ENCODE measurements at regions not wholly inside any gene's neighbourhood (a gene's known extent, or its start where the extent isn't known, plus 50 kb on each side); places are given as distances from the start of the nearest gene placed in this dataset.

- TF ChIP-seq EZH2phosphoT487 (IDR thresholded peaks at IDR 0.05; ENCODE audit: unreplicated experiment) (no peak), EZH2 (IDR thresholded peaks at IDR 0.05; ENCODE audit: low read depth, unreplicated experiment) (no peak)
Measured at GRCh38 chr12:93054021-93054420, 124.9 kb upstream of the EEA1 start (continued).

GRCh38 chr12:93055221-93055620, 126.1 kb upstream of the EEA1 start:
- ATAC-seq (no peak), DNase-seq (ENCODE audit: low spot score) (no peak)
- H3K4me1 ChIP-seq (ENCODE audit: insufficient read depth) = peaks cover 15% of the 10 kb centered on the region
- H2AFZ ChIP-seq = peak overlapping the region; percentile 73; the same call in 1 of the 2 replicates
- no peak overlapping the region for H3K4me3 ChIP-seq
- no peaks in the 10 kb centered on the region for H3F3A ChIP-seq (replicated peaks; ENCODE audit: low read depth)
- H4K20me1 ChIP-seq (replicated peaks; ENCODE audit: insufficient read depth) = no peaks in the 10 kb centered on the region
- peaks cover 2% of the 10 kb centered on the region for H3K27me3 Mint-ChIP-seq (ENCODE audit: insufficient read depth, low read depth, poor library complexity)
- H3K36me3 Mint-ChIP-seq (ENCODE audit: low read depth) = no peaks in the 10 kb centered on the region
- no peaks in the 10 kb centered on the region for H3K9me3 Mint-ChIP-seq
- no peak overlapping the region for H3K4me3 Mint-ChIP-seq
- H3K4me2 ChIP-seq = peak overlapping the region; percentile 53
- no peak overlapping the region for H3K27ac ChIP-seq (ENCODE audit: low read depth)
- H3K79me2 ChIP-seq (replicated peaks; ENCODE audit: insufficient read depth) = no peaks in the 10 kb centered on the region
- no peaks in the 10 kb centered on the region for H3K36me3 ChIP-seq (ENCODE audit: insufficient read depth)
- H3K9me2 ChIP-seq (ENCODE audit: insufficient read depth) = peaks cover 4% of the 10 kb centered on the region; the same call in 1 of the 2 replicates
- no peak overlapping the region for H3K27ac Mint-ChIP-seq
- peaks cover 17% of the 10 kb centered on the region for H3K4me1 Mint-ChIP-seq
- no peaks in the 10 kb centered on the region for H3K27me3 ChIP-seq (ENCODE audit: insufficient read depth)
- TF ChIP-seq CTCF (conservative IDR thresholded peaks at IDR 0.05; ENCODE audit: low read depth in 2 of 2) (no peak), JUNB (IDR thresholded peaks at IDR 0.05; ENCODE audit: unreplicated experiment) (no peak)

- Histone ChIP-seq H3K79me2 (replicated peaks; ENCODE audit: insufficient read depth) (no peaks in the 10 kb centered on the region), H2AFZ (no peak overlapping the region), H3K36me3 (ENCODE audit: insufficient read depth) (no peaks in the 10 kb centered on the region), H3K27me3 (ENCODE audit: insufficient read depth) (no peaks in the 10 kb centered on the region), H4K20me1 (replicated peaks; ENCODE audit: insufficient read depth) (no peaks in the 10 kb centered on the region), H3K4me3 (no peak overlapping the region), H3K4me2 (no peak overlapping the region), H3K4me1 (ENCODE audit: insufficient read depth) (peaks cover 13% of the 10 kb centered on the region), H3F3A (replicated peaks; ENCODE audit: low read depth) (no peaks in the 10 kb centered on the region), H3K27ac (ENCODE audit: low read depth) (no peak overlapping the region), H3K9me2 (ENCODE audit: insufficient read depth) (peaks cover 4% of the 10 kb centered on the region; the same call in 1 of the 2 replicates)
- DNase-seq (ENCODE audit: low spot score) (no peak), ATAC-seq (no peak)
- Mint-ChIP-seq H3K36me3 (ENCODE audit: low read depth) (no peaks in the 10 kb centered on the region), H3K27me3 (ENCODE audit: insufficient read depth, low read depth, poor library complexity) (peaks cover 2% of the 10 kb centered on the region), H3K4me3 (no peak overlapping the region), H3K27ac (no peak overlapping the region), H3K4me1 (peaks cover 21% of the 10 kb centered on the region), H3K9me3 (no peaks in the 10 kb centered on the region)
- TF ChIP-seq CTCF (conservative IDR thresholded peaks at IDR 0.05; ENCODE audit: low read depth in 2 of 2) (no peak), STAT1 (IDR thresholded peaks at IDR 0.05; ENCODE audit: unreplicated experiment) (no peak), JUNB (IDR thresholded peaks at IDR 0.05; ENCODE audit: unreplicated experiment) (no peak), ZNF331 (CRISPR knock-in tag; IDR thresholded peaks at IDR 0.05; ENCODE audit: low read depth) (no peak), NANOG (IDR thresholded peaks at IDR 0.05; ENCODE audit: borderline replicate concordance) (no peak), REST (IDR thresholded peaks at IDR 0.05; ENCODE audit: unreplicated experiment) (no peak), EZH2 (IDR thresholded peaks at IDR 0.05; ENCODE audit: low read depth, unreplicated experiment) (no peak), ETS1 (IDR thresholded peaks at IDR 0.05) (no peak), CREB1 (CRISPR knock-in tag; IDR thresholded peaks at IDR 0.05; ENCODE audit: low read depth) (no peak)
Measured at GRCh38 chr12:93056971-93057535, 128.0 kb upstream of the EEA1 start.
